HT1080 (cell line): ENCODE measurements at regions not wholly inside any gene's neighbourhood (a gene's known extent, or its start where the extent isn't known, plus 50 kb on each side); places are given as distances from the start of the nearest gene placed in this dataset.

Source experiments
- DNase-seq: peaks from one replicate; pipeline ENCODE4 v3.0.0-alpha.2; 2015; ENCODE audit warnings: low read depth

DNA sequence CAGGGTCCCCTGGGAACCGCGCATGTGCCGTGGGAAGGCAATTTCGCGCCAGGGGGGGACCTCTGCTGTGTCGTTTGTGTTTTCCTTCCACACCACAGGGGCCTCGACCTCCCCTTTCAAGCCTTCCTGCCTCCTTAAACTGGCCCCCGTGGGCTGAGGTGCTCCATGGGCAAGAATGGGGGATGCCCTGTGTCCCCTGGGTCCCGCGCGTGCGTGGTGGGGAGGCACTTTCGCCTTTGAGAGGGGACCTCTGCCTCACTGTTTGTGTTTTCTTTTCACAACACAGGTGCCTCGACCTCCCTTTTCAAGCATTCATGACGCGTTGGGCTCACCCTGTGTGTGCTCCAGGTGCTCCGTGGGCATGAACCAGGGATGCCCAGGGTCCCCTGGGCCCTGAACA lies 348.8 kb downstream of the ALG10 start:
- no peak for DNase-seq

DNA sequence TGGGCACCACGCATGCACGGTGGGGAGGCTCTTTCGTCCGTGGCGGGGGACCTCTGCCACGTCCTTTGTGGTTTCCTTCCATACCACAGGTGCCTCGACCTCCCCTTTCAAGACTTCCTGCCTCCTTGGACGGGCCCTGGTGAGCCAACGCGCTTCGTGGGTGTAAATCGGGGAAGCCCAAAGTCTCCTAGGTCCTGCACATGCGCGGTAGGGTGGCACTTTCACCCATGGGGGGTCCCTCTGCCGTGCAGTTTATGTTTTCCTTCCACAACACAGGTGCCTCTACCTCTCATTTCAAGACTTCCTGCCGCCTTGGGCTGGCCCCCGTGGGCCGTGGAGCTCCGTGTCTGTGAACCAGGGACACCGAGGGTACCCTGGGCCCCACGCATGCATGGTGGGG lies 349.7 kb downstream of the ALG10 start:
- DNase-seq = no peak

DNA sequence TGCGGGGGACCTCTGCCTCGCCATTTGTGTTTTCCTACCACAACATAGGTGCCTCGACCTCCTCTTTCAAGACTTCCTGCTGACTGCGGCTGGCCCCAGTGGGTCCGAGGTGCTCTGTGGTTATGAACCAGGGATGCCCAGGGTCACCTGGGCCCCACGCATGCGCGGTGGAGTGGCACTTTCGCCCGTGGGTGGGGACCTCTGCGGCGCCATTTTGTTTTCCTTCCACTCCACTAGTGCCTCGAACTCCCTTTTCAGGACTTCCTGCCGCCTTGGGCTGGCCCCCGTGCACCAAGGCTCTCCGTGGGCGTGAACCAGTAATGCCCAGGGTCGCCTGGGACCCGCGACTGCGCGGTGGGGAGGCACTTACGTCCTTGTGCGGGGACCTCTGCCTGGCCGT lies 351.6 kb downstream of the ALG10 start:
- DNase-seq = no peak

DNA sequence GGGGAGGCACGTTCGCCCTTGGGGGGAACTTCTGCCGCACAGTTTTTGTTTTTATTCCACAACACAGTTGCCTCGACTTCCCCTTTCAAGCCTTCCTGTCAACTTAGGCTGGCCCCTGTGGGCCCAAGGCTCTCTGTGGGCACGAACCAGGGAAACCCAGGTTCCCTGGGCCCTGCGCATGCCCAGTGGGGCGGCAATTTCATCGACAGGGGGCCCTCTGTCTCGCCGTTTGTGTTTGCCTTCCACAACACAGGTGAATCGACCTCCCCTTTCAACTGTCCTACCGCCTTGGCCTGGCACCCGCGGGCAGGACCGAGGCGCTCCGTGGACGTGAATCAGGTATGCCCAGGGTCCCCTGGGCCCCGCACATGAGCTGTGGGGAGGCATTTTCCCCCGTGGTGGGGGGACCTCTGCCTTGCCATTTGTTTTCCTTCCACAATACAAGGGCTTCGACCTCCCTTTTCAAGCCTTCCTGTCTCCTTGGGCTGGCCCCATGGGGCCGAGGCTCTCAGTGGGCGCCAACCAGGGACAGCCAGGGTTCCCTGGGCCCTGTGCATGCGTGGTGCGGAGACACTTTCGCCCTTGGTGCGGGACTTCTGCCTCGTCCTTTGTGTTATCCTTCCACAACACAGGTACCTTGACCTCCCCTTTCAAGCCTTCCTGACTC lies 354.0 kb downstream of the ALG10 start:
- DNase-seq = no peak

DNA sequence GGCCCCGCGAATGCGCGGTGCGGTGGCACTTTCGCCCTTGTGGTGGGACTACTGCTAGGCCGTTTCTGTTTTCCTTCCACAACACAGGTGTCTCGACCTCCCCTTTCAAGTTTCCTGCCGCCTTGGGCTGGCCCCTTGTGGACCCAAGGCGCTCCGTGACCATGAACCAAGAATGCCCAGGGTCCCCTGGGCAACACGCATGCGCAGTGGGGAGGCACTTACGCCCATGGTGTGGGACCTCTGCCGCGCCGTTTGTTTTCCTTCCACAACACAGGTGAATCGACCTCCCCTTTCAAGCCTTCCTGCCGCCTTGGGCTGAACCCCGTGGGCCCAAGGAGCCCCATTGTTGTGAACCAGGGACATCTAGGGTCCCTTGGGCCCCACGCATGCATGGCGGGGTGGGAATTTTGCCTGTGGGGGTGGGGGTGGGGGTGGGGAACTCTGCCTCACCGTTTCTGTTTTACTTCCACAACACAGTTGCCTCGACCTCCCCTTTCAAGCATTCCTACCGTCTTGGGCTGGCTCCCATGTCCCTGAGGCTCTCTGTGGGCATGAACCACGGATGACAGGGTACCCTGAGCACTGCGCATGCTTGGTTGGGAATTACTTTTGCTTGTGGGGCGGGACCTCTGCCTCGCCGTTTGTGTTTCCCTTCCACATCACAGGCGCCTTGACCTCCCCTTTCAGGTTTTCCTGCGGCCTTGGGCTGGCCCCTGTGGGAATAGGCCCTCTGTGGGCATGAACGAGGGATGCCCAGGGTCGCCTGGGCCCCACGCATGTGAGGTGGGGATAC lies 355.1 kb downstream of the ALG10 start:
- DNase-seq = no peak

DNA sequence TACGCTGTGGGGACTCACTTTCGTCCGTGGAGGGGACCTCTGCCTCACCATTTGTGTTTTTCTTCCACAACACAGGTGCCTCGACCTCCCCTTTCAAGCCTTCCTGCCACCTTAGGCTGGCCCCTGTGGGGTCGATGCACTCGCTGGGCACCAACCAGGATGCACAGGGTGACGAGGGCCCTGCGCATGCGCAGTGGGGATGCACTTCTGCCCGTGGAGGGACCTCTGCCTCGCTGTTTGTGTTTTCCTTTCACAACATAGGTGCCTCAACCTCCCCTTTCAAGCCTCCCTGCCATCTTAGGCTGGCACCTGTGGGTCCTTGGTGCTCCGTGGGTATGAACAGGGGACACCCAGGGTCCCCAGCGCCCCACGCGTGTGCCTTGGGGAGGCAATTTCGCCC lies 356.8 kb downstream of the ALG10 start:
- no peak for DNase-seq

DNA sequence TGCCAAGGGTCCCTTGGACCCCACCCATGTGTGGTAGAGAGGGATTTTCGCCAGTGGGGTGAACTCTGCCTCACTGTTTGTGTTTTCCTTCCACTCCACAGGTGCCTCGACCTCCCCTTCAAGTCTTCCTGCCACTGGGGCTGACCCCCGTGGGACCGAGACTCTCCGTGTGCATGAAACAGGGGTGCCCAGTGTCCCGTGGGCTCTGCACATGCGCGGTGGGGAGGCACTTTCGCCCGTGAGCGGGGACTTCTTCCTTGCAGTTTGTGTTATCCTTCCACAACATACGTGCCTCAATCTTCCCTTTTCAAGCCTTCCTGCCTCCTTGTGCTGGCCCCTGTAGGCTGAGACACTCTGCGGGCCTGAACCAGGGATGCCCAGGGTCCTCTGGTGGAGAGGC lies 362.4 kb downstream of the ALG10 start:
- DNase-seq = no peak

DNA sequence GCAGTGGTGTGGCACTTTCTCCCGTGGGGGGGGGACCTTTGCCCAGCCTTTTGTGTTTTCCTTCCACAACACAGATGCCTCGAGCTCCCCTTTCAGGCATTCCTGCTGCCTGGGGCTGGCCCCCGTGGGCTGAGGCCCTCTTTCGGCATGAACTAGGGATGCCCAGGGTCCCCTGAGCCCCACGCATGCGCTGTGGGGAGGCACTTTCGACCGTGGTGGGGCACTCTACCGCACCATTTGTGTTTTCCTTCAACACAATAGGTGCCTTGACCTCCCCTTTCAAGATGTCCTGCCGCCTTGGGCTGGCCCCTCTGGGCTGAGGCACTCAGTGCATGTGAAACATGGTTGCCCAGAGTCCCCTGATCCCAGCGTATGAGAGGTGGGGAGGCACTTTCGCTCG lies 363.7 kb downstream of the ALG10 start:
- no peak for DNase-seq

DNA sequence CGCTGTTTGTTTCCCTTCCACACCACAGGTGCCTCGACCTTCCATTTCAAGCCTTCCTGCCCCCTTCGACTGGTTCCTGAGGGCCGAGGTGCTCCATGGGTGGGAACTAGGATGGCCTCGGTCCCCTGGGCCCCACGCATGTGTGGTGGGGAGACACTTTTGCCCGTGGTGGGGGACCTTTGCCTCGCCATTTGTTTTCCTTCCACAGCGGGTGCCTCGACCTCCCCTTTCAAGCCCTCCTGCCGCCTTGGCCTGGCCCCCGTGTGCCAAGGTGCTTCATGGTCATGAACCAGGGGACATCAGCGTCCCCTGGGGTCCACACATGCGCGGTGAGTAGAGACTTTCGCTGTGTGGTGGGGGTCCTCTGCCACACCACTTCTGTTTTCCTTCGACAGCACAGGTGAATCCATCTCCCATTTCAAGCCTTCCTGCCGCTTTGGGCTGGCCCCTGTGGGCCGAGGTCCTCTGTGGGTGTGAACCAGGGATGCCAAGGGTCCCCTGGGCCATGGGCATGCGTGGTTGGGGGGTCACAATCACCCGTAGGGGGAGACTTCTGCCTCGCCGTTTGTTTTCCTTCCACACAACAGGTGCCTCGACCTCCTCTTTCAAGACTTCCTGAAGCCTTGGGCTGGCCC lies 364.4 kb downstream of the ALG10 start:
- no peak for DNase-seq

DNA sequence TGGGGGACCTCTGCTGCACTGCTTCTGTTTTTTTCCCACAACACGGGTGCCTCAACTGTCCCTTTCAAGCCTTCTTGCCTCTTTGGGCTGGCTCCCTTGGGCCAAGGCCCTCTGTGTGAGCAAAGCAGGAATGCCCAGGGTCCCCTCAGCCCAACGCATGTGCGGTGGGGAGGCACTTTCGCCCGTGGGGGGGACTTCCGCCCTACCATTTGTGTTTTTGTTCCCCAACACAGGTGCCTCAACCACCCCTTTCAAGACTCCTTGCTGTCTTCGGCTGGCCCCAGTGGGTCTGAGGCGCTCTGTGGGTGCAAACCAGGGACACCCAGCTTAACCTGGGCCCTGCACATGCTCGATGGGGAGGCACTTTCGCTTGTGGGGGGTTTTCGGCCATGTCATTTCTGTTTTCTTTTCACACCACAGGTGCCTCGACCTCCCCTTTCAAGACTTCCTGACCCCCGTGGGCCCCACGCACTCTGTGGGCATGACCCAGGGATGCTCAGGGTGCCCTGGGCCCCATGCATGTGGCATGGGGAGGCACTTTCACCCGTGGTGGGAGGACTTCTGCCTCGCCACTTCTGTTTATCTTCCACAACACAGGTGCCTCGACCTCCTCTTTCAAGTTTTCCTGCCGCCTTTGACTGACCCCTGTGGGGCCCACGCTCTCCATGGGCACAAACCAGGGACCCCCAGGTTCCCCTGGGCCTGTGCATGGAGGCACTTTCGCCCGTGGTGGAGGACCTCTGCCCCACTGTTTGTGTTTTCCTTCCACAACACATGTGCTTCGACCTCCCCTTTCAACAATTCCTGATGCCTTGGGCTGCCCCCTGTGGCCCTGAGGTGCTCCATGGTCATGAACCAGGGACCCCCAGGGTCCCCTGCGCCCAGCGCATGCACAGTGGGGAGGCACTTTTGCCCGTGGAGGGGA lies 365.7 kb downstream of the ALG10 start:
- no peak for DNase-seq

DNA sequence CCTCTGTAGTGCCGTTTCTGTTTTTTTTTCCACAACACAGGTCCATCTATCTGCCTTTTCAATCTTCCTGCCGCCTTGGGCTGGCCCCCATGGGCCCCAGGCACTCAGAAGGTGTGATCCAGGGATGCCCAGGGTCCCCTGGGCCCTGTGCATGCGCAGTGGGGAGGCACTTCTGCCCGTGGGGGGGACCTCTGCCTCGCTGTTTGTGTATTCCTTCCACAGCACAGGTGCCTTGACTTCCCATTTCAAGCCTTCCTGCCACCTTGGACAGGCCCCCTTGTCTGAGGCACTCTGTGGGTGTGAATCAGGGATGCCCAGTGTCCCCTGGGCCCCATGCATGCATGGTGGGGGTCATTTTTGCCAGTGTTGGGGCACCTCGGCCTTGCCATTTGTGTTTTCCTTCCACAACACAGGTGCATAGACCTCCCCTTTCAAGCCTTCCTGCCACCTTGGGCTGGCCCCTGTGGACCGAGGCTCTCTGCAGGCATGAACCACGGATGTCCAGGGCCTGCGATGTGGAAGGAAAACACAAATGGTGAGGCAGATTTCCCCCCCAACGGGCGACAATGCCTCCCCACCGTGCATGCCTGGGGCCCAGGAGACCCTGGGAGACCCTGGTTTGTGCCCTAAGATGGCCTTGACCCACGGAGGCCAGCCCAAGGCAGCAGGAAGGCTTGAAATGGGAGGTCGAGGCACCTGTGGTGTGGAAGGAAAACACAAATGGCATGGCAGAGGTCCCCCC lies 366.5 kb downstream of the ALG10 start:
- no peak for DNase-seq

DNA sequence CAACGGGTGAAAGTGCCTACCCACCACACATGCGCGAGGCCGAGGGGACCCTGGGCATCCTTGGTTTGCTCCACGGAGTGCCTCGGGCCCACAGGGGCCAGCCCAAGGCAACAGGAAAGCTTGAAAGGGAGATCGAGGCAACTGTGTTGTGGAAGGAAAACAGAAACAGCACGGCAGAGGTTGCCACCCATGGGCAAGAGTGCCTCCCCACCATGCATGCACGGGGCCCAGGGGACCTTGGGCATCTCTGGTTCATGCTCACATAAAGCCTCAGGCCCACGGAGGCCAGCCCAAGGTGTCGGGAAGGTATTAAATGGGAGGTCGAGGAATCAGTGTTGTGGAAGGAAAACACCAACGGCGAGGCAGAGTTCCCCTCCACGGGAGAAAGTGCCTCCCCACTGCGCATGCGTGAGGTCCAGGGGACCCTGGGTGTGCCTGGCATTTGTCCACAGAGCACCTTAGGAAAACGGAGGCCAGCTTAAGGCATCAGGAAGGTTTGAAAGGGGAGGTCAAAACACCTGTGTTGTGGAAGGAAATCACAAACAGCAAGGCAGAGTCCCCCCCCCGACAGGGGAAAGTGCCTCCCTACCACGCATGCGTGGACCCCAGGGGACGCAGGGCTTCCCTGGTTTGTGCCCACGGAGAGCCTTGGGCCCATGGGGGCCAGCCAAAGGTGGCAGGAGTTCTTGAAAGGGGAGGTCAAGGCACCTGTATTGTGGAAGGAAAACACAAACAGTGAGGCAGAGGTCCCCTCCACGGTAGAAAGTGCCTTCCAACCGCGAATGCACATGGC lies 367.3 kb downstream of the ALG10 start:
- DNase-seq = no peak

DNA sequence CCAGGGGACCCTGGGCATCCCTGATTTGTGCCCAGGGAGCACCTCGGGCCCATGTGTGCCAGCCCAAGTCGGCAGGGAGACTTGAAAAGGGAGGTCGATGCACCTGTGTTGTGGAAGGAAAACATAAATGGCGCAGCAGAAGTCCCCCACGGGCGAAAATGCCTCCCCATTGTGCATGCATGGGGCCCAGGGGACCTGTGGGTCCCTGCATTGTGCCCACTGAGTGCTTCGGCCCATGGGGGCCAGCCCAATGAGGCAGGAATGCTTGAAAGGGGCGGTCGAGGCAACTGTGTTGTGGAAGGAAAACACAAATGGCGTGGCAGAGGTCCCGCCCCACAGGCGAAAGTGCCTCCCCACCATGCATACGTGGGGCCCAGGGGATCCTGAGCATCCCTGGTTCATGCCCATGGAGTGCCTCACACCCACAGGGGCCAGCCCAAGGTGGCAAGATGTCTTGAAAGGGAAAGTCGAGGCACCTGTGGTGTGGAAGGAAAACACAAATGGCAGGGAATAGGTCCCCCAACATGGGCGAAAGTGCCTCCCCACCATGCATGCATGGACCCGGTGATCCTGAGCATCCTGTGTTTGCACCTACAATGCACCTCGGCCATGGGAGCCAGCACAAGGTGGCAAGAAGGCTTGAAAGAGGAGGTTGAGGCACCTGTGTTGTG lies 368.0 kb downstream of the ALG10 start:
- DNase-seq = no peak

DNA sequence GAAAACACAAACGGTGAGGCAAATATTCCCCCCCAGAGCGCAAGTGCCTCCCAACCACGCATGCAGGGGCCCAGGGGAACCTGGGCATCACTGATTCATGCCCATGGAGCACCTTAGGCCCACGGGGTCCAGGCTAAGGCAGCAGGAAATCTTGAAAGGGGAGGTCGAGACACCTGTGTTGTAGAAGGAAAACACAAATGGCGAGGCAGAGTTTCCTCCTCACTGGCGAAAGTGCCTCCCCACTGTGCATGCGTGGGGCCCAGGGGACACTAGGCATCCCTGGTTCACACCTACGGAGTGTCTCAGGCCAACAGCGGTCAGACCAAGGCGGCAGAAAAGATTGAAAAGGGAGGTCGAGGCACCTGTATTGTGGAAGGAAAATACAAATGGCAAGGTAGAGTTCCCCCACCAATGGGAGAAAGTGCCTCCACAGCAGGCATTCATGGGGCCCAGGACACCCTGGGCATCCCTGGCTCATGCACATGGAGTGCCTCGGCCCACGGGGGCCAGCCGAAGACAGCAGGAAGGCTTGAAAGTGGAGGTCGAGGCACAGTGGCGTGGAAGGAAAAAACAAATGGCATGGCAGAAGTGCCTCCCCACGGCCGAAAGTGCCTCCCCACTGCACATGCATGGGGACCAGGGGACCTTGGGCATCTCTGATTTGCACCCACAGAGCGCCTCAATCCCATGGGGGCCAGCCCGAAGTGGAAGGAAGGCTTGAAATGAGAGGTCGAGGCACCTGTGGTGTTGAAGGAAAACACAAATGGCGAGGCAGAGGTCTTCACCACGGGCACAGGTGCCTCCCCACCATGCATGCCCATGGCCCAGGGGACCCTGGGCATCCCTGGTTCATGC lies 368.8 kb downstream of the ALG10 start:
- DNase-seq = no peak

DNA sequence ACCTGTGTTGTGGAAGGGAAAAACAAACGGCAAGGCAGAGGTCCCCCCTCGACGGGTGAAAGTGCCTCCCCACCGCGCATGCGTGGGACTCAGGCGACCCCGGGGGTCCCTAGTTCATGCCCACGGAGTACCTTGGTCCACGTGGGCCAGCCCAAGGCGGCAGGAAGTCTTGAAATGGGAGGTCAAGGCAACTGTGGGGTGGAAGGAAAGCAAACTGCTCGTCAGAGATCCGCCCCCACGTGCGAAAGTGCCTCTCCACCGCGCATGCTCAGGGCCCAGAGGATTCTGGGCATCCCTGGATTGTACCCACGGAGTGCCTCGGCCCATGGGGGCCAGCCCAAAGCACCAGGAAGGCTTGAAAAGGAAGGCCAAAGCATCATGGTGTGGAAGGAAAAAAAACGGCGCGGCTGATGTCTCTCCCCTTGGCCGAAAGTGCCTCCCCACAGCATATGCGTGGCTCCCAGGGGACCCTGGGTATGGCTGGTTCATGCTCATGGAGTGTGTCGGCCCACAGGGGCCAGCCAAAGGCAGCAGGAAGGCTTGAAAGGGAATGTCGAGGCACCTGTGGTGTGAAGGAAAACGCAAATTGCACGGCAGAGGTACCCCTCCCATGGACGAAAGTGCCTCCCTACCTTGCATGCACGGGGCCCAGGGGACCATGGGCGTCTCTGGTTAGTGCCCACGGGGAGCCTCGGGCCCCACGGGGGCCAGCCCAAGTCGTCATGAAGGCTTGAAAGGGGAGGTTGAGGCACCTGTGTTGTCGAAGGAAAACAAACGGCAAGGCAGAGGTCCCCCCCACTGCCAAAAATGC lies 369.7 kb downstream of the ALG10 start:
- no peak for DNase-seq

DNA sequence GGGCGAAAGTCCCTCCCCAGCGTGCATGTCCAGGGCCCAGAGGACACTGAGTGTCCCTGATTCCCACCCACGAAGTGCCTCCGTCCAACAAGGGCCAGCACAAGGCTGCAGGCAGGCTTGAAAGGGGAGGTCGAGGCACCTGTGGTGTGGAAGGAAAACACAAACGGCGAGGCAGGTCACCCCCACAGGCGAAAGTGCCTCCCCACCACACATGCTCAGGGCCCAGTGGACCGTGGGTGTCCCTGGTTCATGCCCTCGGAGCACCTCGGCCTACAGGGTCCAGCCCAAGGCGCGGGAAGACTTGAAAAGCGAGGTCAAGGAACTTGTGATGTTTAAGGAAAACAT lies 370.4 kb downstream of the ALG10 start:
- DNase-seq = no peak

DNA sequence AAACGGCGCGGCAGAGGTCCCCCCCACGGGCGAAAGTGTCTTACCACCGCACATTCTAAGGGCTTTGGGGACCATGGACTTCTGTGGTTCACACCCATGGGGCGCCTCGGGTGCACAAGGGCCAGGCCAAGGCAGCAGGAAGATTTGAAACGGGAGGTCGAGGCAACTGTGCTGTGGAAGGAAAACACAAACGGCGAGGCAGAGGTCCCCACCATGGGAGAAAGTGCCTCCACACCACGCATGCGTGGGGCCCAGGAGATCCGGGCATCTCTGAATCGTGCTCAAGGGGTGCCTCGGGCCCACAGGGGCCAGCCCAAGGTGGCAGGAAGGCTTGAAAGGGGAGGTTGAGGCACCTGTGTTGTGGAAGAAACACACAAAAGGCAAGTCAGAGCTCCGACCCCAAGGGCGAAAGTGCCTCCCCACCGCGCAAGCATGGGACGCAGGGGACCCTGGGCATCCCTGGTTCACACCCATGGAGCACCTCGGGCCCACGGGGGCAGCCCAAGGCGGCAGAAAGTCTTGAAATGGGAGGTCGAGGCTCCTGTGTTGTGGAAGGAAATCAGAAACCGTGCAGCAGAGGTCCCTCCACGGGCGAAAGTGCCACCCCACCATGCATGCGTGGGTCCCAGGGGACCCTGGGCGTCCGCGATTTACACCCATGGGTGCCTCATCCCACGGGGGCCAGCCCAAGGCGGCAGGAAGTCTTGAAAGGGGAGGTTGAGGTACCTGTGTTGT lies 371.0 kb downstream of the ALG10 start:
- DNase-seq = no peak
